Psoas muscle (tissue), 7 donors: ENCODE measurements at regions not wholly inside any gene's neighbourhood (a gene's known extent, or its start where the extent isn't known, plus 50 kb on each side); places are given as distances from the start of the nearest gene placed in this dataset.

Source experiments
- ATAC-seq, 4 donors: fragments of 200-7000 bp; cut with Tn5 transposase; one replicate each; pipeline ENCODE4 v1.9.1; 2020; ENCODE audit warnings: moderate library complexity in 3 of 4, mild to moderate bottlenecking in 2 of 4
- DNase-seq, 2 donors: peaks; one replicate each; pipeline ENCODE4 v3.0.0-alpha.2; 2020
- H3K27ac ChIP-seq: fragments of 200-600 bp; one replicate; pipeline ENCODE4 v1.8.0; 2022
- H3K27me3 ChIP-seq, 3 donors: fragments of 200-600 bp in 1 of 3; one replicate each; pipeline versions ENCODE4 v1.6.1 to v1.8.0; 2013 to 2022; ENCODE audit warnings: low read length in 2 of 3, mild to moderate bottlenecking in 2 of 3, moderate library complexity in 1 of 3; ENCODE audit not compliant: insufficient read depth in 3 of 3
- H3K36me3 ChIP-seq, 2 donors: fragments of 200-600 bp in 1 of 2; one replicate each; pipeline versions ENCODE4 v1.6.1 to v1.8.0; 2013 to 2022; ENCODE audit warnings: low read depth in 1 of 2, mild to moderate bottlenecking in 1 of 2, moderate library complexity in 1 of 2; ENCODE audit not compliant: insufficient read depth in 1 of 2
- H3K4me1 ChIP-seq: fragments of 200-600 bp; one replicate; pipeline ENCODE4 v1.8.0; 2022
- H3K4me3 ChIP-seq: fragments of 200-600 bp; one replicate; pipeline ENCODE4 v1.8.0; 2022; ENCODE audit warnings: mild to moderate bottlenecking
- H3K9me3 ChIP-seq: fragments of 200-600 bp; one replicate; pipeline ENCODE4 v1.8.0; 2022
- WGBS, 3 donors: extraction: QIAGEN DNeasy Blood & Tissue Kit; methylation state at CpG; one replicate each; pipeline versions ENCODE4 v1.1.6 to v1.1.7; 2013; 5-methylcytosine and 5-hydroxymethylcytosine counted together
- intact Hi-C, 2 donors: fragments of 100-400 bp; cut with DNase I; formaldehyde crosslinking; loops; one replicate each; pipeline versions ENCODE4 v1.11.0 to v1.14.2; 2022
- TF ChIP-seq, protein P1 (sequence below): fragments of 200-600 bp; IDR thresholded peaks from one replicate; pipeline ENCODE4 v1.8.0; 2022; ENCODE audit warnings: antibody characterized with exemption
- donor health status: healthy with polysubstance abuse.
- donor health status: DM: no; HTN: no; CAD: no; lungs with moderate emphysema.
- donor health status: Bipolar disorder and iron deficiency.
- donor health status: healthy.
- donor health status: DM: yes; HTN: yes; CAD: no.
- donor health status: DM: no; HTN: no; CAD: no.
- donor health status: DM: yes; HTN: yes; CAD: no.

DNA sequence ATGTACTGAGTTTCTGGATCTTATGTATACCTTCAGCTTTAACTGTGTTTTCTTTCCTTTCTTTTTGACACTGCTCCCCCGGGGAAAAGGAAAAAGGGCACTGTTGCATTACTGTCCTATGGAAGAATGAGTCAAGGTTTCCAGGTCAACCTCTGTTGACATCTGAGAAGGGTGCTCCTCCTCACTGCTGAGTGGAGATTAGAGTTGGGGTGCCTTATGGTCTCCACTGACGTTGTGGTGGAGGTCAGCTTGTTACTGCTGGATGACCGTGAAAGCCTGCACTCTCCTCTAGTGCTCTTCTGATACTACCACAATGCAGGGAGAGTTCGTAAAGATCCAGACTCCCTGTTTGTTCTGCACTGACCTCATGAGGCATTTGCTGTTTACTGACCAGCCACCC lies 252.1 kb upstream of the GRM7 start:
- Histone ChIP-seq H3K4me1 (no peaks in the 10 kb centered on the region), H3K4me3 (no peak overlapping the region), H3K27ac (no peak overlapping the region), H3K27me3 (no peaks in the 10 kb centered on the region), H3K36me3 (no peaks in the 10 kb centered on the region), H3K9me3 (no peaks in the 10 kb centered on the region)
- ATAC-seq: no peak
- intact Hi-C loops: no loop called here
- TF ChIP-seq, protein P1, sequence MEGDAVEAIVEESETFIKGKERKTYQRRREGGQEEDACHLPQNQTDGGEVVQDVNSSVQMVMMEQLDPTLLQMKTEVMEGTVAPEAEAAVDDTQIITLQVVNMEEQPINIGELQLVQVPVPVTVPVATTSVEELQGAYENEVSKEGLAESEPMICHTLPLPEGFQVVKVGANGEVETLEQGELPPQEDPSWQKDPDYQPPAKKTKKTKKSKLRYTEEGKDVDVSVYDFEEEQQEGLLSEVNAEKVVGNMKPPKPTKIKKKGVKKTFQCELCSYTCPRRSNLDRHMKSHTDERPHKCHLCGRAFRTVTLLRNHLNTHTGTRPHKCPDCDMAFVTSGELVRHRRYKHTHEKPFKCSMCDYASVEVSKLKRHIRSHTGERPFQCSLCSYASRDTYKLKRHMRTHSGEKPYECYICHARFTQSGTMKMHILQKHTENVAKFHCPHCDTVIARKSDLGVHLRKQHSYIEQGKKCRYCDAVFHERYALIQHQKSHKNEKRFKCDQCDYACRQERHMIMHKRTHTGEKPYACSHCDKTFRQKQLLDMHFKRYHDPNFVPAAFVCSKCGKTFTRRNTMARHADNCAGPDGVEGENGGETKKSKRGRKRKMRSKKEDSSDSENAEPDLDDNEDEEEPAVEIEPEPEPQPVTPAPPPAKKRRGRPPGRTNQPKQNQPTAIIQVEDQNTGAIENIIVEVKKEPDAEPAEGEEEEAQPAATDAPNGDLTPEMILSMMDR: no peak
- DNase-seq: no peak
- 63 to 71% (median 64%) methylated on average over 4 of the region's 4 CpGs for WGBS, 3 donors

- TF ChIP-seq, protein P1: no peak
- WGBS, 3 donors: 74 to 82% (median 75%) methylated on average over 4 of the region's 4 CpGs
- Histone ChIP-seq H3K9me3 (no peaks in the 10 kb centered on the region), H3K27ac (no peak overlapping the region), H3K4me3 (no peak overlapping the region), H3K4me1 (no peaks in the 10 kb centered on the region), H3K36me3 (no peaks in the 10 kb centered on the region), H3K27me3 (no peaks in the 10 kb centered on the region)
- intact Hi-C loops: no loop called here
- DNase-seq (no peak), ATAC-seq (no peak)
These were observed 248.8 kb upstream of the GRM7 start for GRCh38 chr3:6612034-6612616.

DNA sequence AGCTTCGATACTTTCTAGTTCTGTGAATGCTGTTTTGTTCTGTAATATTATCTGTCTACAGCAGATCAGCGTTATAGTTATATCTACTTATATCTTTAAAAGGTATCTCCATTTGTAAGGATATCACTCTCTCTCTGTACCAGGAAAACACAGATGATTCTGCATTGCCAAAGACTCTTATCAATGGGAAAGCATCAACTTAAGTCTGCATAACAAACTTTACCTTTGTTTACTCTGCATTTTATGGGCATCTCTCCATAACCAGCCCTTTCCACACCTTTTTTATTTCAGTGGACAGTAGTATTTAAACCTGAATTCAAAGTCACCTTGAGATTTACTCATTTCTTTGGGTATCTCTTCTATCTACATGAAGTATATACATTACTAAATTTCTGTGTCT lies 238.7 kb upstream of the GRM7 start:
- intact Hi-C loops: no loop called here
- Histone ChIP-seq H3K27ac (no peak overlapping the region), H3K4me1 (no peaks in the 10 kb centered on the region), H3K36me3 (no peaks in the 10 kb centered on the region), H3K27me3 (no peaks in the 10 kb centered on the region), H3K9me3 (no peaks in the 10 kb centered on the region), H3K4me3 (no peak overlapping the region)
- DNase-seq (no peak), ATAC-seq (no peak)
- TF ChIP-seq, protein P1: no peak
- WGBS, 3 donors: 40 to 89% (median 80%) methylated on average over 2 of the region's 2 CpGs

- intact Hi-C loops: no loop called here
- no peak for ATAC-seq
- 41 to 73% (median 66%) methylated on average over 1 of the region's 1 CpG for WGBS, 3 donors
These were observed 238.2 kb upstream of the GRM7 start for GRCh38 chr3:6622712-6623111.

More at GRCh38 chr3:6622712-6623111, 238.2 kb upstream of the GRM7 start:
- Histone ChIP-seq H3K27ac (no peak overlapping the region), H3K4me1 (no peaks in the 10 kb centered on the region), H3K36me3 (no peaks in the 10 kb centered on the region), H3K9me3 (no peaks in the 10 kb centered on the region), H3K27me3 (no peaks in the 10 kb centered on the region), H3K4me3 (no peak overlapping the region)
- DNase-seq: no peak
- TF ChIP-seq, protein P1: no peak
